ENCODE measurements at regions not wholly inside any gene's neighbourhood (a gene's known extent, or its start where the extent isn't known, plus 50 kb on each side); places are given as distances from the start of the nearest gene placed in this dataset.

GRCh38 chr2:17115466-17115865, 402.8 kb downstream of the RAD51AP2 start:
- no peak overlapping the region for H3K4me2 ChIP-seq (replicated peaks; ENCODE audit: low read depth, low read length, poor library complexity, severe bottlenecking)
- ChIA-PET POLR2A (no interaction called here), CTCF (no interaction called here)
- no peaks in the 10 kb centered on the region for H3K36me3 ChIP-seq (replicated peaks in 1 of 2; ENCODE audit: control extremely low read depth in 1 of 2, control insufficient read depth in 1 of 2, extremely low read depth in 1 of 2, insufficient read depth in 2 of 2, low read length in 1 of 2)
- Mint-ChIP-seq H3K9me3 (ENCODE audit: insufficient read depth) (no peaks in the 10 kb centered on the region), H3K4me3 (no peak overlapping the region), H3K27ac (no peak overlapping the region), H3K4me1 (peaks cover 2% of the 10 kb centered on the region), H3K27me3 (no peaks in the 10 kb centered on the region)
- no peaks in the 10 kb centered on the region for H3K79me2 ChIP-seq (ENCODE audit: control insufficient read depth, insufficient read depth, low read length)
- H3K4me3 ChIP-seq (ENCODE audit: control extremely low read depth in 1 of 5, extremely low read depth in 1 of 5, insufficient read depth in 1 of 5, low read depth in 2 of 5, low read length in 4 of 5), result no peak overlapping the region
- WGBS (ENCODE audit: insufficient coverage), result no CpG with 5 or more reads among the region's 1 CpG
- H3K4me1 ChIP-seq (ENCODE audit: control insufficient read depth in 2 of 2, insufficient read depth in 2 of 2, low read length in 2 of 2), result no peaks in the 10 kb centered on the region
- H4K20me1 ChIP-seq (ENCODE audit: control insufficient read depth, insufficient read depth, low read length, poor library complexity, severe bottlenecking), result no peaks in the 10 kb centered on the region
- ATAC-seq (ENCODE audit: low read depth) (no peak), DNase-seq (no peak)
- no peaks in the 10 kb centered on the region for H3K27me3 ChIP-seq (replicated peaks in 1 of 4; ENCODE audit: control extremely low read depth in 1 of 4, control insufficient read depth in 3 of 4, insufficient read depth in 4 of 4, low read length in 3 of 4)
- no peak overlapping the region for H3K27ac ChIP-seq (ENCODE audit: low read length in 2 of 2)
- no peak overlapping the region for H2AFZ ChIP-seq (ENCODE audit: insufficient read depth, low read depth, low read length, poor library complexity, severe bottlenecking)
- H3K9me3 ChIP-seq (ENCODE audit: control extremely low read depth in 1 of 3, control insufficient read depth in 2 of 3, insufficient read depth in 1 of 3, low read length in 2 of 3), result no peaks in the 10 kb centered on the region
- intact Hi-C loops (cut with micrococcal nuclease), result no loop called here
- TF ChIP-seq, protein P1, sequence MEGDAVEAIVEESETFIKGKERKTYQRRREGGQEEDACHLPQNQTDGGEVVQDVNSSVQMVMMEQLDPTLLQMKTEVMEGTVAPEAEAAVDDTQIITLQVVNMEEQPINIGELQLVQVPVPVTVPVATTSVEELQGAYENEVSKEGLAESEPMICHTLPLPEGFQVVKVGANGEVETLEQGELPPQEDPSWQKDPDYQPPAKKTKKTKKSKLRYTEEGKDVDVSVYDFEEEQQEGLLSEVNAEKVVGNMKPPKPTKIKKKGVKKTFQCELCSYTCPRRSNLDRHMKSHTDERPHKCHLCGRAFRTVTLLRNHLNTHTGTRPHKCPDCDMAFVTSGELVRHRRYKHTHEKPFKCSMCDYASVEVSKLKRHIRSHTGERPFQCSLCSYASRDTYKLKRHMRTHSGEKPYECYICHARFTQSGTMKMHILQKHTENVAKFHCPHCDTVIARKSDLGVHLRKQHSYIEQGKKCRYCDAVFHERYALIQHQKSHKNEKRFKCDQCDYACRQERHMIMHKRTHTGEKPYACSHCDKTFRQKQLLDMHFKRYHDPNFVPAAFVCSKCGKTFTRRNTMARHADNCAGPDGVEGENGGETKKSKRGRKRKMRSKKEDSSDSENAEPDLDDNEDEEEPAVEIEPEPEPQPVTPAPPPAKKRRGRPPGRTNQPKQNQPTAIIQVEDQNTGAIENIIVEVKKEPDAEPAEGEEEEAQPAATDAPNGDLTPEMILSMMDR (IDR thresholded peaks at IDR 0.05), result no peak
- no peak for TF ChIP-seq EZH2 (IDR thresholded peaks at IDR 0.05; ENCODE audit: borderline replicate concordance, insufficient read depth, low read depth, low read length, poor library complexity, severe bottlenecking)
- no peak overlapping the region for H3K9ac ChIP-seq (ENCODE audit: low read length)

DNA sequence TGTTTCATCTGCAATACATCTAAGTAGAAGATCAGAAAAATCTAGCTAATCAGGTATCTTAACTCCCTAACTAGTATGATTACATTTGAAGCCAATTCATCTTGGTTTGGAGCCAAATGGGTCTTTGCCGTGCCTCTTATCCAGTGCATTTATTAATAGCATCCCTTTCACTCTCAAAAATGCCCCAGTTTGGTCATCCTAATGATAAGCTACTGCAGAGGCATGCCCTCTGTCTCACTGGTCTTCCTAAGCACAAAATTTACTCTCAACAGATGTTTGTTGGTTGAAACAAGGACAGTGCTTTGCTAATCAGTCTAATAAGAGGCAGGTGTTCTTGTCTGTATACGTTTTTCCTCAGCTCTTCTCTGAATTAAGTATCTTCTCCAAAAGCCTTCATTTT, 403.2 kb downstream of the RAD51AP2 start:
- Mint-ChIP-seq H3K4me1 (peaks cover 2% of the 10 kb centered on the region), H3K27ac (no peak overlapping the region), H3K27me3 (no peaks in the 10 kb centered on the region), H3K4me3 (no peak overlapping the region), H3K9me3 (ENCODE audit: insufficient read depth) (no peaks in the 10 kb centered on the region)
- DNase-seq (no peak), ATAC-seq (ENCODE audit: low read depth) (no peak)
- WGBS (ENCODE audit: insufficient coverage), result 100% methylated on average over 1 of the region's 2 CpGs
- no peaks in the 10 kb centered on the region for H4K20me1 ChIP-seq (ENCODE audit: control insufficient read depth, insufficient read depth, low read length, poor library complexity, severe bottlenecking)
- no peak overlapping the region for H3K9ac ChIP-seq (ENCODE audit: low read length)
- intact Hi-C loops (cut with micrococcal nuclease), result no loop called here
- H3K79me2 ChIP-seq (ENCODE audit: control insufficient read depth, insufficient read depth, low read length), result no peaks in the 10 kb centered on the region
- no peak overlapping the region for H2AFZ ChIP-seq (ENCODE audit: insufficient read depth, low read depth, low read length, poor library complexity, severe bottlenecking)
- TF ChIP-seq EZH2 (IDR thresholded peaks at IDR 0.05; ENCODE audit: borderline replicate concordance, insufficient read depth, low read depth, low read length, poor library complexity, severe bottlenecking), result no peak
- TF ChIP-seq, protein P1 (IDR thresholded peaks at IDR 0.05), result no peak
- H3K27ac ChIP-seq (ENCODE audit: low read length in 2 of 2), result no peak overlapping the region
- H3K36me3 ChIP-seq (replicated peaks in 1 of 2; ENCODE audit: control extremely low read depth in 1 of 2, control insufficient read depth in 1 of 2, extremely low read depth in 1 of 2, insufficient read depth in 2 of 2, low read length in 1 of 2), result no peaks in the 10 kb centered on the region
- H3K4me1 ChIP-seq (ENCODE audit: control insufficient read depth in 2 of 2, insufficient read depth in 2 of 2, low read length in 2 of 2), result no peaks in the 10 kb centered on the region
- H3K27me3 ChIP-seq (replicated peaks in 1 of 4; ENCODE audit: control extremely low read depth in 1 of 4, control insufficient read depth in 3 of 4, insufficient read depth in 4 of 4, low read length in 3 of 4), result no peaks in the 10 kb centered on the region
- ChIA-PET POLR2A (no interaction called here), CTCF (interaction anchor here (0.9 kb wide), 1 partner anchor 8 kb away, joined by 3 read pairs; no protein-coding TSS in a partner anchor)
- no peaks in the 10 kb centered on the region for H3K9me3 ChIP-seq (ENCODE audit: control extremely low read depth in 1 of 3, control insufficient read depth in 2 of 3, insufficient read depth in 1 of 3, low read length in 2 of 3)
- no peak overlapping the region for H3K4me2 ChIP-seq (replicated peaks; ENCODE audit: low read depth, low read length, poor library complexity, severe bottlenecking)
- no peak overlapping the region for H3K4me3 ChIP-seq (ENCODE audit: control extremely low read depth in 1 of 5, extremely low read depth in 1 of 5, insufficient read depth in 1 of 5, low read depth in 2 of 5, low read length in 4 of 5)
